ENCODE measurements at regions not wholly inside any gene's neighbourhood (a gene's known extent, or its start where the extent isn't known, plus 50 kb on each side); places are given as distances from the start of the nearest gene placed in this dataset.

- no peak for DNase-seq (ENCODE audit: low read depth)
These were observed 298.0 kb downstream of the TRIB2 start for GRCh38 chr2:13014783-13015182.

DNA sequence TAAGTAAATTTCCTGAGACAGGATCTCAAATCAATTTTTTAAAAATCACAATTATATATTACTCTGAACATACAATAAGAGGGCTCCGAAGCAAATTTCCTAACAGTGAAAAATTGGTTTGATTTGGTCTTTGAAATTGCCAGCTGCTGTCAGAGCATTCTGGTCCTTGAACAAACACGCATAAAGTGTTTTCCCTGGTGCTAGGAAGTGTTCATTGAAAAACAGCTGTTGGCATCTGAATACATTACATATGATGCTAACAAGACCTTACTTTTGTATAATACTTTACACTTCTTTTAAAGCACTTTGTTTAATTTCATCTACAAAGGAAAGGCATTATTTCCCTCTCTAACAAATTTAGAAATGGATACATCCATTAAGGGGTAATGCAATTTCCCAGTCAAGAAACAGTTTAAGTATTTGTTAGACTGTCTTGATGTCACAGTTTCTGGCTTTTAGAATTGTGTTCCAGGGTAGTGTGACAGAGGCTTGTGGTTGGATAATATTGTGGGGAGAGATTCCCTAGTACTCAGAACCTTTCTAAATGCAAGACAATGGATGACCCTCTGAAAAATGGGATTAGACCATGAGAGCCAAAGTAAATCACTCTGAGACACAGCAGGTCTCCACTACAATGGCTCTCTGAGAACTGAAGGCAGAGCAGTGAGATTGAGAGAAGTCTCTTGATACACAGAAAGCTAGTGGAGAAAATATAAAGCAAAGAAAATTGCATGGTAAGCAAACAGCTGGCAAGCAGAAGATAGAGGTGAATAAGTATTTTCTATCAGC is 299.0 kb downstream of the TRIB2 start:
- no peak for DNase-seq (ENCODE audit: low read depth)

GRCh38 chr2:13018490-13018889 is 301.8 kb downstream of the TRIB2 start:
- no peak for DNase-seq (ENCODE audit: low read depth)

DNA sequence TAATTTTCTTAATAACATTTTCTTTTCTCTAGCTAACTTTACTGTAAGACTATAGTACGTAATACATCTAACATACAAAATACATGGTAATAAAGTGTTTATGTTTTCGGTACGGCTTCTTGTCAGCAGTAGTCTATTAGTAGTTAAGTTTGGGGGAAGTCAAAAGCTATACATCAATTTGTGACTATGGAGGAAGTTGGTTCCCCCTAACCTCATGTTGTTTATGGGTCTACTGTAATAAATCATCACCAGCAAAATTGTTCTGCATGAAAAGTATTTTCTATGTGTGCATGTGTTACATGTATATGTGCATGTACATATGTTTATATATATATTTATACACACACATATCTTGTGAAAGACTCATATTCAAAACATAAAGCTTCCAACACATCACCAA is 303.0 kb downstream of the TRIB2 start:
- DNase-seq (ENCODE audit: low read depth), result no peak

GRCh38 chr2:13020469-13020868 is 303.7 kb downstream of the TRIB2 start:
- DNase-seq (ENCODE audit: low read depth), result no peak

DNA sequence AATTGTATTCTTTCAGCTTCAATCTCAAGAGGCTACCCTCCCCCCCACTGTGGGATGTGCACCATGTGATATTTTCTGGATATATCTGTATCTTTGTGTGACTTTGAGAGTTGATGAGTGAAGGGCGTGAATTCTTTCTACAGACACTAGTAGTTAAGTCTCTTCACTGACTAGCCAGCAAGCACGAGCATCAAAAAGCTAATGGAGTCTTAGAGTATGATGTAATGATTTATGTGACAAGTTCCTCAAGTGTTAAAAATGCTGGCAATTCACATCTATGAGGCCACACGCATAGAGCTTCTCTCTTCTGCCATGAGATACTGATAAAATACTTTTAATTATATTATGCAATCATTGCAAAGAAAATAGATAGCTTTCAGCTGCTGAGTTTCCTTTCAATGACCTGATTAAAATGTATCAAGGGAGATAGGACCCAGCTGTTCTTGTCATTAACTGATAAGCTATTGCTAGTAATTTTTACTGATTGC is 304.8 kb downstream of the TRIB2 start:
- DNase-seq (ENCODE audit: low read depth), result no peak

GRCh38 chr2:13030606-13031005 is 313.9 kb downstream of the TRIB2 start:
- DNase-seq (ENCODE audit: low read depth), result no peak

GRCh38 chr2:13034861-13035260 is 318.1 kb downstream of the TRIB2 start:
- no peak for DNase-seq (ENCODE audit: low read depth)

DNA sequence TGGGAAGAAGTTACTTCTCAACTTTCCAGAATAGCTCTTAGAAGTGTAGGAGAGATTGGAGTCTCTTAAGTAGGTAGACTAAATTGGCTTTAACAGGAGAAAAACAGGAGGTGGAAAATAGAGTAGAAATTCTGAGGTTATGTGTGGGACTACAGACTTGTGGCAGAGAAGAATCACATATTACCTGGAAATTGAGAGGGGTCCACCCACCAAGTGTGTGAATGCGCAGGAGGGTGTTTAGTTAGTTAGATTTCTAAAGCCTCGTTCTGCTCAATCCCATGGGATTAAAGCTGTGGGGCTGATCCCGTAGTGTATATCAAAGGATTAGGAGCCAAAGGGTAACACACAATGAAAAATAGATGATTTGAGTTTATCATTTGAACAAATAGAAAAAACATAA is 319.1 kb downstream of the TRIB2 start:
- DNase-seq (ENCODE audit: low read depth), result no peak

DNA sequence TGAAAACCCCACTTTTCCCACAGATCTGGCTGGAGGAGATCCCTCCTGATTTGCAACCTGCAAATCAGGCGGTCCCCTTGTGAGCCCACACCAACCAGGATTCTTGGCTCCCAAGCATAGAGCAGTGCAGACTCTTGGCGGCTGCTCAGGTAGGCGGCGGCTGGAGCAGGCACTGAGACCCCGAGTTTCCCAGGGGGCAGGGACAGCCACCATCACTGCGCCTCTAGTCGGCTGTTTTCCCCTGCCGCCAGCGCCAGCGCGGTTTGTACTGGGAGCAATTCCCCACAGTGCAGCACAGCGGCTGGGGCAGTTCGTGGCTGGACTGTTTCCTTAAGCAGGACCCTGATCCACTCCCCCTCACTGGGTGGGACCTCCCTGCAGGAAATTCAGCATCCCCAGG is 323.3 kb downstream of the TRIB2 start:
- no peak for DNase-seq (ENCODE audit: low read depth)

- DNase-seq (ENCODE audit: low read depth), result no peak
These were observed 329.9 kb downstream of the TRIB2 start for GRCh38 chr2:13046557-13047165.

DNA sequence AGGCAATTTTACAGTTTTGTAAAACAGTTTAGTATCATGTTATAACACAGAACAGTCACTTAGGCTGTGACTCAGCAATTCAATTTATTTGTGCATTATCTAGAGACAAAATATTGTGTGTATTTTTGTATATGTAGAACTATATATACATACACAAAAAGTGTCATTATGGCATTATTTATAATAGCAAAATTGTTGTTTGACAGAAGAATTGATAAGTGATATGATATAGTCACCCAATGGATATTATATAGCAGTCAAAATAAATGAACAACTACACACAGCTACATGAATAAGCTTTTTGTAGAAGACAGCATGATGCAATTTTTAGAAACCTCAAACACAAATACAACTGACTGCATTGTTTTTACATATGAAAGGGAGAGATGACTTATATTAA is 334.0 kb downstream of the TRIB2 start:
- no peak for DNase-seq (ENCODE audit: low read depth)

- DNase-seq (ENCODE audit: low read depth), result no peak
These were observed 335.8 kb downstream of the TRIB2 start for GRCh38 chr2:13052547-13052946.

GRCh38 chr2:13056259-13056843 is 339.6 kb downstream of the TRIB2 start:
- DNase-seq (ENCODE audit: low read depth), result no peak

DNA sequence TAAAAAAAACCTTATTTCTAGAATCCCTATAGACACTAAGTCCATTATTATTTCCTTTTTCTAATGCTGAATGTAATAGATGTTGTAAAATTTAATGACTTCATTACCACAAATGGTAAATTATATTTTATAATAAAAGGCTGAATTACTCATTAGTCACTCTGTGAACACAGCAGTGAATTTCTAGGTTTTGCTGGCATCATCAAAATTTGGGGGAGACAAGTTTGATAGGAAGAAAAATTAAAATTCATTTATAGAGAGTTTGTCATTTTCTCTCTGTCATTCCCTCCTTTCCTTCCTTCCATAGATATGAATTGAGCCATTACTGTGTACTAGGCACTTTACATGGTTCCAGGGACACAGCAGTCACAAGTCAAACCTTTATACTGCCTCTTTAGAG is 340.9 kb downstream of the TRIB2 start:
- no peak for DNase-seq (ENCODE audit: low read depth)

DNA sequence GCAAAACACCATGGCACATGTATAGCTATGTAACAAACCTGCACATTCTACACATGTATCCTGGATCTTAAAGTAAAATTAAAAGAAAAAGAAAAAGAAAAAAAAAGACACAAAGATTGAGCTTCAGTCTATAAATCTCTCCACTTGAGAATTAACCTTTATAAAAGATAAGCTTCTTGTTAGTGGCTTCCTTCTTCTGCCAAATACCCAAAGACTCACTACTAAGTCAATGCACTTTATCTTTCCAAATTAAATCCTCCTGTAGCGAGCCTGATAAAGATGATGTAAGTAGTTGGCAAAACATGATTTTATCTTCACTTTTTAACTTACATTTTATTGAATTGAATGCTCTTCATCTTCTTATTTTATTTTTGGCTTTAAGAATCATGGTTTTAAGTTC is 349.9 kb downstream of the TRIB2 start:
- no peak for DNase-seq (ENCODE audit: low read depth)

GRCh38 chr2:13067508-13067907 is 350.8 kb downstream of the TRIB2 start:
- no peak for DNase-seq (ENCODE audit: low read depth)

GRCh38 chr2:13089971-13090370 is 373.2 kb downstream of the TRIB2 start:
- DNase-seq (ENCODE audit: low read depth), result no peak

DNA sequence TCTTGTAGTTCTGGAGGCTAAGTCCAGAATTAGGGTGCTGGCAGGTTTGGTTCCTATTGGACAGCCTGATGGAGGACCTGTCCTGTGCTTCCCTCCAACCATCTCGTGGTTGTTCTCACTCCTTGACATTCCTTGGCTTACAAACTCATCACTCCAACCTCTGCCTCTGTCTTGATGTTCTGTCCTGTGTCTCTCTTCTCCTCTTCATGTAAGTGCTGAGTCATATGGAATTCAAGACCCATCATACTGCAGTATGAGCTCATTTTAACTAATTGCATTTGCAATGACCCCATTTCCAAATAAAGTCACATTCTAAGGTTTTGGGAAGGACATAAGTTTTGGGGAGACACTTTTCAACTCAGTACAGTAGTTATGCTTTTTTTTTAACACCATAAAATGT is 374.7 kb downstream of the TRIB2 start:
- no peak for DNase-seq (ENCODE audit: low read depth)

- no peak for DNase-seq (ENCODE audit: low read depth)
These were observed 375.2 kb downstream of the TRIB2 start for GRCh38 chr2:13091861-13092378.

DNA sequence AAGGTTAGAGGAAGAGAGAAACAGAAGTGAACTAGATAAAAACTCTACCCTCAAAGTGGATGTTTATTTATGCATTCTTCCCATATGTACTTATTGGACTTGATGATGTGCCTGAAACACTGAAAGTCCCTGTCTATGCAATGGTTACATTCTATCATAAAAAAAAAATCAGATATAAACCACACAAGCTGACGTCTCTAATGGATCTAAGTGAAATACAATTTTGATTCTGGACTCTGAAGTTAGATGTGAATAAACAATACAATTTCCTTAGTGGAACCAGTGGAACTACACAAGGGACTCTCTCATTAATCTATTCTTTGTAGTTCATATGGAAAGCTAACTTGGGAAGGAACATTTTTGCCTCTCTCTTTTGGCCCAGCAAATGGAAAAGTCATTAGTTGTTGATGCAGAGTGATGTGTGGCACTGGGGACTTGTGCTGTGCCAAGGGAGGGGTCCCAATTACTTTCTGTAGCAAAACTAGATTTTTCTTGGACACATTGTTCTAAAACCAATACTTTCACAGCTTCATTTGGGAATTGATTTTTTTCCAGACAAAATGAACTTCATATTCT is 376.8 kb downstream of the TRIB2 start:
- no peak for DNase-seq (ENCODE audit: low read depth)

DNA sequence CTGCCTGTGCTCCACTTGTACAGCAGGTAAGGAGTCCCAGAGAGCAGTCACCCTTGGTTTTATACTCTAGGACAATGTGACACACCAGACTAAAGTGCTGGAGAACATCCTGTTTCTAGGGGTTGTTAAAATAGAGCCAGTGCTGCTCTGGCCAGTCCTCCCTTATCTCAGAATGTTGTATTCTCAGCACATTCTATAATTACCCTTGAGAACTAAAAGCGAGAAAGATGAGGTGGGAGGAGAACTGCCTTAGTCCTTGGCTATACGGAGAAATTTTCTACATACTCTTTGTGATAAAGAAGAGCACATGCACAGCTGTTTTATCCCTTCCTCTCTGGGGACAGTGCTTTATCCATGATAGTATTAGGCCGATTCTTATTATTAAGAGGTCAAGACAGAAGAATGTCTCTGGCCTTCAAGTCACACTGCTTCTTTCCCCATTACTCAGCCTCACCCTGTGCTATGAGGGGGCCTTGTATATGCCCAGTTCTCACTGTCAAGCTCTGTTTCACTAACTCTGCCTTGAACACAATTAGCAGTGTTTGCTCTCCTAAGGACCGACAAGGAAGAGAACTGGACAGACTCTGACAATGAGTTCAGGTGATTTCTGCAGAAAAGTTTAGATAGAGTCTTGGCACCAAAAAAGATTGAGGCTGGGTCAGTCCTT is 385.8 kb downstream of the TRIB2 start:
- DNase-seq (ENCODE audit: low read depth), result no peak
